ENCODE measurements at regions not wholly inside any gene's neighbourhood (a gene's known extent, or its start where the extent isn't known, plus 50 kb on each side); places are given as distances from the start of the nearest gene placed in this dataset.

- DNase-seq (ENCODE audit: low read depth in 1 of 2, low spot score in 1 of 2), result no peak
- TF ChIP-seq SPI1 (IDR thresholded peaks at IDR 0.05; ENCODE audit: borderline replicate concordance, low read depth) (no peak), CTCF (IDR thresholded peaks at IDR 0.05; ENCODE audit: insufficient read depth, low read length) (no peak), POLR2AphosphoS5 (IDR thresholded peaks at IDR 0.05; ENCODE audit: low read depth) (no peak), GABPA (IDR thresholded peaks at IDR 0.05; ENCODE audit: low read depth) (no peak), REST (IDR thresholded peaks at IDR 0.05; ENCODE audit: insufficient replicate concordance, low read depth) (no peak)
- Histone ChIP-seq H3K27me3 (ENCODE audit: insufficient read depth, poor library complexity, severe bottlenecking) (no peaks in the 10 kb centered on the region), H3K4me3 (replicated peaks; ENCODE audit: insufficient read depth, low read length) (no peak overlapping the region), H3K27ac (replicated peaks) (no peak overlapping the region)
These were observed 339.0 kb downstream of the RWDD3 start for GRCh38 chr1:95572962-95573361.

- Histone ChIP-seq H3K27me3 (ENCODE audit: insufficient read depth, poor library complexity, severe bottlenecking) (no peaks in the 10 kb centered on the region), H3K4me3 (replicated peaks; ENCODE audit: insufficient read depth, low read length) (no peak overlapping the region), H3K27ac (replicated peaks) (no peak overlapping the region)
- TF ChIP-seq POLR2AphosphoS5 (IDR thresholded peaks at IDR 0.05; ENCODE audit: low read depth), result no peak
- TF ChIP-seq CTCF (IDR thresholded peaks at IDR 0.05; ENCODE audit: insufficient read depth, low read length), result no peak
- no peak for TF ChIP-seq SPI1 (IDR thresholded peaks at IDR 0.05; ENCODE audit: borderline replicate concordance, low read depth)
- no peak for TF ChIP-seq GABPA (IDR thresholded peaks at IDR 0.05; ENCODE audit: low read depth)
- TF ChIP-seq REST (IDR thresholded peaks at IDR 0.05; ENCODE audit: insufficient replicate concordance, low read depth), result no peak
- no peak for DNase-seq (ENCODE audit: low read depth in 1 of 2, low spot score in 1 of 2)
These were observed 341.3 kb downstream of the RWDD3 start for GRCh38 chr1:95575291-95575690.

GRCh38 chr1:95578462-95578861 lies 344.5 kb downstream of the RWDD3 start:
- no peak overlapping the region for H3K27ac ChIP-seq (replicated peaks)
- TF ChIP-seq GABPA (IDR thresholded peaks at IDR 0.05; ENCODE audit: low read depth) (no peak), CTCF (IDR thresholded peaks at IDR 0.05; ENCODE audit: insufficient read depth, low read length) (no peak), REST (IDR thresholded peaks at IDR 0.05; ENCODE audit: insufficient replicate concordance, low read depth) (no peak), SPI1 (IDR thresholded peaks at IDR 0.05; ENCODE audit: borderline replicate concordance, low read depth) (no peak), POLR2AphosphoS5 (IDR thresholded peaks at IDR 0.05; ENCODE audit: low read depth) (no peak)
- H3K27me3 ChIP-seq (ENCODE audit: insufficient read depth, poor library complexity, severe bottlenecking), result no peaks in the 10 kb centered on the region
- no peak for DNase-seq (ENCODE audit: low read depth in 1 of 2, low spot score in 1 of 2)
- H3K4me3 ChIP-seq (replicated peaks; ENCODE audit: insufficient read depth, low read length), result no peak overlapping the region
